ENCODE measurements at regions not wholly inside any gene's neighbourhood (a gene's known extent, or its start where the extent isn't known, plus 50 kb on each side); places are given as distances from the start of the nearest gene placed in this dataset.

DNA sequence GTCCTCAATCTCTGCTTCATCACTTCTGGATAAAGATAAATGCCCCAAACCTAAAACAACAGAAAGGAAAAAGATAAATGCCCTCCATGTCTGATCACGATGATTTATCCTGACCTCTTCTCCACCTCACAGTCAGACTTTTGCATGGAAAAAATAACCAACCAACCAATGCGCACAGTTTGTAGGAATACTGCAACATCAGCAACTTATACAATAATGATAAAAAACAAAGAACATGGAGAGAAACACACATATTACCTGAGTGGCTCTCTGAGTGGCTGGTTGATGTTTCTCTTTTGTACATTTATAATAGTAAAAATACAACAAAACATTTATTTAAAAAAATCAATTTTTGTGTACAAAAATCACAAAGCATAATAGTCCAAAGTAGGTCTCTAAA, 93.0 kb upstream of the PUDP start:
- TF ChIP-seq, protein P1, sequence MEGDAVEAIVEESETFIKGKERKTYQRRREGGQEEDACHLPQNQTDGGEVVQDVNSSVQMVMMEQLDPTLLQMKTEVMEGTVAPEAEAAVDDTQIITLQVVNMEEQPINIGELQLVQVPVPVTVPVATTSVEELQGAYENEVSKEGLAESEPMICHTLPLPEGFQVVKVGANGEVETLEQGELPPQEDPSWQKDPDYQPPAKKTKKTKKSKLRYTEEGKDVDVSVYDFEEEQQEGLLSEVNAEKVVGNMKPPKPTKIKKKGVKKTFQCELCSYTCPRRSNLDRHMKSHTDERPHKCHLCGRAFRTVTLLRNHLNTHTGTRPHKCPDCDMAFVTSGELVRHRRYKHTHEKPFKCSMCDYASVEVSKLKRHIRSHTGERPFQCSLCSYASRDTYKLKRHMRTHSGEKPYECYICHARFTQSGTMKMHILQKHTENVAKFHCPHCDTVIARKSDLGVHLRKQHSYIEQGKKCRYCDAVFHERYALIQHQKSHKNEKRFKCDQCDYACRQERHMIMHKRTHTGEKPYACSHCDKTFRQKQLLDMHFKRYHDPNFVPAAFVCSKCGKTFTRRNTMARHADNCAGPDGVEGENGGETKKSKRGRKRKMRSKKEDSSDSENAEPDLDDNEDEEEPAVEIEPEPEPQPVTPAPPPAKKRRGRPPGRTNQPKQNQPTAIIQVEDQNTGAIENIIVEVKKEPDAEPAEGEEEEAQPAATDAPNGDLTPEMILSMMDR (IDR thresholded peaks at IDR 0.05), result no peak
- TF ChIP-seq POLR2A (IDR thresholded peaks at IDR 0.05), result no peak
